IPS-NIHi7 (cell line): ENCODE measurements at regions not wholly inside any gene's neighbourhood (a gene's known extent, or its start where the extent isn't known, plus 50 kb on each side); places are given as distances from the start of the nearest gene placed in this dataset.

ENCODE experiments used
- DNase-seq: peaks from one replicate; pipeline ENCODE4 v3.0.0; 2012; ENCODE audit warnings: mixed read lengths; ENCODE audit errors: extremely low spot score

DNA sequence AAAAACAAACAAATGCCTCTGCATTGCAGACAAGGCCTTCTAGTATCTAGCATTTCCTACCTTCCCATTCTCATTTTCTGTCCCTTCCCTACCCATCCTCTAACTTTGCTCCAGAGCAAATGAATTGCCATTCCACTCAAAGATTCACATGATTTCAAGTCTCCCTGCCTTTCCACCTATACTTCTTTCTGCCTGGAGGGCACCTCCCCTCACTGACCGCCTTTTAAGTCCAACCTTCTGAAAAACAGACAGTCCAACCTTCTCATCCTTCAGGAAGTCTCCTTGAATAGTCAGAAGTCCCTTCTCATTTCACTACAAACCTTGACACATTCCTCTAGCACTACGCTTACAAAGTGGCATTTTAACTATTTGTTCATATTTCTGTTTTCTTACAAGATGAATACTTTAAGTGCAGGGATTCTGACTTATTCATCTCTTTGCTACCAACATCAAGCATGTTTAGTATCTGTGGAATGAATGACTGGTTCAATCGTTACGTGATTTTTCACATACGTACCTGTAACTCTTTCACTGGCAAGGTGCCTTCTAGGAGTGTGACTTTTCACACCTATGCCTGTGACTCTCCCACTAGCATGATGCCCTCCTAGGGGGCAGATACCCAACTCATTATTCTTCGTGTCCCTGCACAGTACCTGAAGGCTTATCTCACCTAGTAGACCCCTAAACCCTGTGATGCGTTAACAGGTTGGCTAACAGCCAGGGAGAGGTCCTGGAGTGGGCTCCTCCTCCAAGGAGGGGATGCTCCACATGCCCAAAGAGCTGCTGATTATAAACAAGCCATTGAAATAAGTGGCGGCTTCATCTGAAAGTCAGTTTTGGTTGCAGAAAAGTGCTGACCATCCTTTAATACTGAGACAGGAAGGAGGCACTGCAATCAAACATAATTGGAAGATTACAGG, 356.2 kb downstream of the MYCN start:
- DNase-seq = no peak

DNA sequence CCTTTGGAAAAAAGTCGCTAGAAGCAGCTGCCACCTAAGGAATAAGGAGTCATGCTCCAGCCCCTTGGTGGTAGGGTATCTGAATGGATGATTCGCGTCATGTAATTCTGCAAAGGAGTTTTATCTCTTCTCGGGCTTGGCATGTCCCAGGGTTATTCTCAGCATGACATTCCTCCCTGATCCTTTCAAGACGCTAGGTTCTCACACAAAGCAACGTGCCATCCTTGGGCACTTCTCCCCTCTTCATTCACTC, 355.6 kb downstream of the MYCN start:
- DNase-seq = no peak

DNA sequence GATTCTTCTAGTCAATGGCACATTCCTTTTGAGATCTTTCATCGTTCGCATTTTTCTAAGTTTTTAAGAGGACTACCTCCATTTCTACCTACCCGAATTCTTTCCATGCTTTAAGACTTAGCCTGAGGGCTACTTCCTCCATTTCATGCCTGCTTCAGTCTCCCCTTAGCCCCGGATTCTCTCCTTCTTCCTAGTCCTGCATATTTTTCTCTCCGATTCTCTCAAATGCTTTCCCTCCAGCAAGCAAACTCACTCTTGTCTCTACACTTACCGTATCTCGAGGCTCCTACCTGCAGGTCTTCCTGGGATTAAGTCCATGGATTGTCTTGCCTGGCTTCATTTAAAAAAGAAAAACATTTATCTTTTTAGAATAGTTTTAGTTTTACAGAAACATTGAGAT, 354.4 kb downstream of the MYCN start:
- DNase-seq = no peak

DNA sequence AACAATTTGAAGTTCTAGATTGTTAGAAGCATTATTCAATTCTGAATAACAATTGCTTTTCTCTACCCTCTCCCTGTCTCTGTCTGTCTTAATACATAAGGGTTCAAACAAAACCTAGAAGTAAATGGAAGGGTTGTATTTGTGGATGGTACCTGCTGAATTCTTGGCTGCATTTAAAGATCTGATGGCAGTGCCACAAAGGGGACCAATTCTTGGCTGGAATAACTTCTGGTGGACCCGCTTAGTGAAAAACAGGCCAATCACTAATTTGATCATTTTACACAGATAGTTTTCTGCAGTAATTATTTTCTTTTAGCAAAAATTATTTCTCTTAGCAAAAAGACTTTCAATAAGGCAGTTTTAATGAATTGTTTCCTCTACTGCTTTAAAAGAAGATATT, 353.5 kb downstream of the MYCN start:
- no peak for DNase-seq

DNA sequence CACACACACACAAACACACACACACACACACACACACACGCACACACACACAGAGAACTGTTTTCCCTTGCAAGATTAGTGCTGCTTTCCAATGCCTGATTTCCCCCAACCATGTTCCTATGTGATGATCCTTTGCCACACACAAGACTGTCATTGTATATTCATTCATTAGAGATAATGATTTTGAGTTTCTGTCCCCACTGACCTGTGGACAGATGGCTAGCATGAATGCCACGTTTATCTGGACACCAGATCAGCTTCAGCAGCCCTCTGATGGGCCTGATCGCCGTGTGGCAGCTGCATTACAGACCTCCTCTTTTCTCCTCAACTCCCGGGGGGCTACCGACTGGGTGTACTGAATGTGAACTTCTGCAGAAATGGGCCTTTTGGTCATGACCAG, 353.0 kb downstream of the MYCN start:
- DNase-seq = no peak

DNA sequence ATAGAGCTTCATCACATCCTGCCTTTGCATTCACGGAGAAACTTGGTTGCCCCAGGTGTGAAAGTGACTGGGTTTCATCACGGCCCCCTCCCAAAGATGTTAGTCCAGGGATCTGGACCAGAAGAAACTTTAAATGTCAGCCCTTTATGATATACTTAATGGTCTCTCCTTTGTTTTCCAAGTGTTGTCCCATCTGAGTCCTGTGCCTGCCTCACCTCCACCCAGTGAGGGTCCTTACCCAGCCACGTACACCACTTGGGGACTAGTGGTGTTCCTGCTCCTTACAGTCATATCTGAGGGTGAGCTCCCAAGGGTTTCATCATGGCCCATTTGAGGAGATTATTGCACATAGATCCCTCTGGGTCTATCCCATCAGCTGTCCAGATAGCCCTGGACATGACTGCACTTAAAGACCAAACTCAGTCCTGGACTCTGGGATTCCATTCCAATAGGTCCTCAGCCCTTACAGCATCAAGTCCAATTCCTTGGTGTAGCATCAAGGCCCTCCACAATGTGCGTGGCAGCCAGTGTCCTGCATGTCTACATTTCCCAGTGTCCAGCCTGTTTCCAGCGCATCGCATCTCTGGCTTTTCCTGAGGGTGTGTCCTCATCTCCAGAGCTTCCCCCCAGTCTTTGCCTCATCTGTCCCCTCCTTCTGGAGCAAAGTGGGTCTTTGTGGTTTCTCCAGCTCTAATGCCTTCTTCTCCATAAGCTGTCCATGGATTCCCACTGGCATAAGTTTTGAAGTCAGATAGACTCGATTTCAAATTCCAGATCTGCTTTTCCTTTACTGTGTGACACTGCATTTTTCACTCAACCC, 351.6 kb downstream of the MYCN start:
- DNase-seq = no peak

DNA sequence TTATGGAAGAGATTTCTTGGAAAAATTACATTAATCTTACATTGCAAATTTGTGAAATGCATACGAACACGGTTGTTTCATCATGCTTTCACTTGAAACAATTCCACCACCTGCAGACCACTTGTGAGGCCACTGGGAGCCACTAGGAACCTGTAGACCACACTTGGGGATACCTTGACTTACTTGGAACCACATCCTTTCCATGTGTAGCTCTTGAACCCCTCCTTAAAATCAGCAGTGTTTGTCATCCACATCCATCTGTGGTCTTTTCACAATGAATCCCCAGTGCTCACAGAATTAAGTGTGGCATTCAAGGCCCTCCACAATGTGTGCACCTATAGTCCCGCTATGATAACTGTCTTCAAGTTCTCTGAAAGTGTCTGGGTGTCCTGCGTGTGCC, 350.9 kb downstream of the MYCN start:
- DNase-seq = no peak

DNA sequence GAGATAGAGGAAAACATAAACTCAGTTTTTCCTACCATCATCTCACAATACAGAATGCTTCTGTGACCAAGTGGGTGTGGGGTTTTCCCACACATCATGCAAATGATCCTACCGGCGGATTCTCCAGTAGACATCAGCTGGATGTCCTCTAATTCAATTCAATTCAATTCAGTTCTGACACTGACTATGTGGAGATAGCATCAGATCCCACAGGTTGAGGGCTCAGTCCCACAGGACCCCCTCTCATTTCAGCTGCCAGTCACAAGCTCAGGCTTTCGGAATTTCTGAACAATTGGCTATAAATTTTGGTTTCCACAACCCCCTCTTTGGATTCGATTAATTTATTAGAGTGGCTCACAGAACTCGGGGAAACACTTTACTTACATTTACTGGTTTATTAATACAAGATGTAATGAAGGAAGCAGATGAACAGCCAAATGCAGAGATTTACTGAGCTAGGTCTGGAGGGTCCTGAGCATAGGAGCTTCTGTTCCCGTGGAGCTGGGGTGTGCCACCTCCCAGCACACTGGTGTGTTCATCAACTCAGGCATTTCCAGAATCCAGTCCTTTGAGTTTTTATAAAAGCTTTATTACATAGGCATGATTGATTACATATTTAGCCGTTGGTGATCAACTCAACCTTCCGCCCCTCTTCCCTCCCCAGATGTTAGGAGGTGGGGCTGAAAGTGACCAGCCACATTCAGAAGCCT, 350.1 kb downstream of the MYCN start:
- no peak for DNase-seq

DNA sequence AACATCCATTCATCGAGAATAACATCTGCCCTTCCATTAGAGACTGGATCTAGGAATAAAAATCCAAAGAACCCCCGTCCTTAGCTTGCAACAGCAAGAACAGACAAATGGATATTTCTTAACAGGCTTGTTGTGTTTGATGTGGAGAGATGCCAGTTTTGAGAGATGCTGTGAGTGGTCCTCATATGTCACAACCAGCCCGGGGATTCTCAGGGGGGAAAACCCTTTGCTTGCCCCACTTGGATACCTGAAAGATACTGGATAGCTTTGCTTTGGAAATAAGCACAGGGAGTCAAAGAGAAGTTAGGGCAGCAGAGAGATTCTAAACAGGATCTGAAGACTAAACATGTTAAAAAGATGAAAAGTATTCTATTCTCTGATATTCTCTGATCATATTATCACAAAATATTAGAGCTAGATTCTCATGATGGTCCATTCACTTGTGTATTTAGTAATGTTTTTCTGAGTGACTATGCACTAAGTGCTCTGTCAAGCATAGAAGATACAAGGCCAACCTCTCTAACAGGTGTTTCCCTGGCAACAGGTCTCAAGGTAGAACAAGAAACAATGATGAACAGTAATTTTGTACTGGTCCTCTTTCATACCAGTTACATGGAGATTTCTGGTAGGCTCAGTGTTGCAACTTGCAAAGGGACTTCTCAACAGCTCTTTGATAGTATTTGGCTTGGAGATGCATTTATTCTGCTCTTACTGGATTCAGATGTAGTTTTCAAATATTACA, 348.2 kb downstream of the MYCN start:
- DNase-seq = no peak

DNA sequence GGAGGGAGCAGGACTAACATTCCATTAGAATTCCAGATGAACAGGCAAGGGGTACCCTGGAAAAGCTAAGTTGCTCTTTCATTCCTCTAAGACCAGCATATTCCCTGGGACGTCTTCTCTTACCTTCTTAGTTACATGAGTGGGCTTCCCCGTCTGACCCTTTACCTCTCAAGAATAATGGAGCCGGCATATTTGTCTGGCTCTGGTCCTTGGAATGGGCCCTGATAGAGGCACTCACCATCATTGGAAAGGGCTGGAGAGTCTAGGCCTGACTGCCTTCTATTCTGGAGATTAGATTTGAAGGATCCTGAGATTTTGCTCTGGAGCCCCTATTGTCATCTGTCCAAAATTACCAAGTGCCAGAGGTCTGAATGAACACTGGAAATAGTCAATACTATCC, 347.5 kb downstream of the MYCN start:
- no peak for DNase-seq

DNA sequence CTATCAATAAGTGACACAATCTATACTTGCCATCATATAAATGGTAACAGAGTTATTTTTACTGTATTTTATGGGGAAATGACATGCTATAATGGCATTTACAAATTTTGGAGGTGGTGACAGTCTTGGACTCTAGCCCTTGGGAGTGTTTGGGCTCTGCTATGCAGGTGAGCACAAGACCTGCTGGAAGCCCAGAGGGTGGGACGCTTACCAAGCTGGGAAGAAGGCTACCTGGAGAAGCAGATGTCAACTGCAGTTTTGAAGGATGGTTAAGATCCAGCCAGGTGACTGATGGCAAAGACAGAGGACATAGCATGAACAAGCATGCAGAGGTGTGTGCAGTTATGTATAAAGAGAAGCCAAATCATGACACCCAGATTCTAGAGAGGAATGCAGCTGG, 346.9 kb downstream of the MYCN start:
- no peak for DNase-seq

DNA sequence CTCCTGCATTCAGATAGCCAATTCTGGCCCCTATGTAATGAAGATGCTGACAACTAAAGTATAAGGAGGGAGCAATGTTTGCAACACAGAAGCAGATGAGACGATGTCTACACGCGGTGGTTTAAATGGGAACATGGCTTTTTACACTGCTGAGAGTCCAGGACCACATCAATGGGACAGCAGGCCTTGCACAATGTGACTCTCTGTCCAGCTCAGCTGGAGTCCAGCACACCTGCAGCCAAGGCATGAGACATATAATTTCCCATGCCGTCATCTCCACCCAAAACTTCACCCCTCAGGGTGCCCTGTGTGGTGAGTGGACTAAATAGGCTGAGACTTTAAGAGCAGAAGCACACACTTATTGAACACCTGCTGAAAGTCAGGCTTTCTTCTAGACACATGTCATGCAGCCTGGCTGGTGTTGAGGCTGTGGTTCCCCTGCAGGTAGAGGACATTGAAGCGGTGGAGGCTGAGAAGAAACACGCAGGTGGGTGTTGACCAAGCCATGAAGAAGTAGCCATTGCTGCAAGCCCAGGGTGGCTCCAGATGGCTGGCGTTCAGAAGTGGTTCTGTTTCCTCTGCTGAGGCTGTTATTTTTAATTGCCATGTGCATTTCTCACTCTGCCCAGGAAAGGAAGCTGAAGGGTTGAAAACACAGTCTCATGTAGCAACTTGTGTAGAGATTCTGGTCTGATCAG, 345.6 kb downstream of the MYCN start:
- DNase-seq = no peak

DNA sequence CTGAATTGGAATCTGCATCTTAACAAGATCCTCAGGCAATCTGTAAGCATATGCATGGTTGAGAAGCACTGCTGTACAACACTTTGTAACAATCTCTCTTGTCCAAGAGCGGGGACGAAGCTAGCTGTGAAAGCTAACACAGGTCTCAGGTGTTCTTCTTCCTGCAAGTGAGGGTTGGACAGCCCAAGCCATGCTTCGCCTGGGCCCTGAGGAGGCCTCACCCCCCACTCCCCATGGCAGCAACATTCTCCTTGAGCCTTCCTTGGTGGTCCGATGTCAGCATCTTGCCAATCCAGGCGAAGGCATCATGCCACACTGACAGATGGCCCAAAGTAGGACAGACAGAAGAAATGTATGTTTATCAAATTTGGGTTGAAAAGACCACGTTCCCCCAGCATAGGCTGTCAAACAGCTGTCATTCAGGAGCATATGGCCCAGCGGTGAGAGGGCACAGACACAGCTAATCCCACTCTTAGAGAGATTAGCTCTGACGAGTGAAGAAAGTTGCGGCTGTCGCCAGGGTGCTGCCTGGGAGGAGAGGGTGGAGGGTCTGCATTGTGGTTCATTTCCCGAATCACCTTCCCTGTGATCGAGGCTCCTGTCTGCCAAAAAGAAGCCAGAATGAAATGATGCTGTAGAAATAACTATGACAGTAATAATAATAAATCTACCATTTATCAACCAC, 344.7 kb downstream of the MYCN start:
- DNase-seq = no peak

DNA sequence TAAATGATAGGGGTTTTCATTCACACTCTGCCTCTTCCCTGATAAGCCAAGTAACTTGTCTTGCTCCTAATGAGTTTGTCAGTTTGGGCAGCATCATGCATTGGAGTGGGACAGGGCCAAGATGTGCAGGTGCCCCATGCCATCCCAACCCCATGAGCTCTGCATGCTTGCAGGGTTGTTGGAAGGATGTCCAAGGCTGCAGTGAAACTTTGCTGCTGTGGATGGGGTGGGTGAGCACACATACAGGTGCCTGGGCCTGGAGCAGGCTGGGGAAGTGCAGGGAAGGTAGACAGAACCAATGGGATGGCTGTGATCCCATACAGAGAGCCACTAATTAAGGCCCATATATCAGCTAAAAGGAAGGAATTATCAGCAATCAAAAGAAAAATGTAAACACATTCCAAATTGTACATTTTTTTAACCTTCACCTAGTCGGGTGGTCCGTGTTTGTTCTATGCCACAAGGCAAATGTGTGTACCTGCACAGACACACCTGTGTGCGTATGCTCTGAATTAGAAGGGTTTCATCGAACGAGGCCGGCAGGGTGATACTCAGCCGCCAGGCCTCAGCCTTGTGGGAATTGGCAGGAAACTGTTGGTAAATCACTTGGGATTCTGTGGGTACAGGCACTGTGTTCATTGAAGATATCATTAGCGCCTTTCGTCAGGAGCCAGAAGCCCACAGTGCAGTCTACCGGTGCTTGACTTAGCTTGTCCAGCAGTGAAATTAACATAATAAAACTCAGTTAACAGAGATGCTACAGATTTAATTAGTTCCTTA, 342.9 kb downstream of the MYCN start:
- DNase-seq = no peak

DNA sequence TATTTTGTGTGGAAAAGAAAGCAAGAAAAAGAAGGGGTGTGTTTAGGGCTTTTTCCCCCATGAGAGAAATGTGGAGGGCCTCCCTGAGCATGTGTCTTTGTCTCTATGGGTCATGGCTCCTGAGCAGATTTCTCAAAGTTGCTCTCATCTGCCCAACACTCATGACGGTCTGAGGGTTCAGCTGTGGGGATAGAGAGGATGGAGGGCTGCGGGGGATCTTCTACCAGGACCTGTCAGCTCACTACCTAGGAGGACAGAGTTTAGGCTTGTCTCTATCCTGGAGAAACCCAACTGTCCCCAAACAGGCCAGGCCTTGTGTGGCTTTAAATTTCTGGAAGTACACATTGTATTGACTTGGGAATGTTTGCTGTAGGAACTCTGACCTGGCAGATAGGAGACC, 342.2 kb downstream of the MYCN start:
- no peak for DNase-seq

DNA sequence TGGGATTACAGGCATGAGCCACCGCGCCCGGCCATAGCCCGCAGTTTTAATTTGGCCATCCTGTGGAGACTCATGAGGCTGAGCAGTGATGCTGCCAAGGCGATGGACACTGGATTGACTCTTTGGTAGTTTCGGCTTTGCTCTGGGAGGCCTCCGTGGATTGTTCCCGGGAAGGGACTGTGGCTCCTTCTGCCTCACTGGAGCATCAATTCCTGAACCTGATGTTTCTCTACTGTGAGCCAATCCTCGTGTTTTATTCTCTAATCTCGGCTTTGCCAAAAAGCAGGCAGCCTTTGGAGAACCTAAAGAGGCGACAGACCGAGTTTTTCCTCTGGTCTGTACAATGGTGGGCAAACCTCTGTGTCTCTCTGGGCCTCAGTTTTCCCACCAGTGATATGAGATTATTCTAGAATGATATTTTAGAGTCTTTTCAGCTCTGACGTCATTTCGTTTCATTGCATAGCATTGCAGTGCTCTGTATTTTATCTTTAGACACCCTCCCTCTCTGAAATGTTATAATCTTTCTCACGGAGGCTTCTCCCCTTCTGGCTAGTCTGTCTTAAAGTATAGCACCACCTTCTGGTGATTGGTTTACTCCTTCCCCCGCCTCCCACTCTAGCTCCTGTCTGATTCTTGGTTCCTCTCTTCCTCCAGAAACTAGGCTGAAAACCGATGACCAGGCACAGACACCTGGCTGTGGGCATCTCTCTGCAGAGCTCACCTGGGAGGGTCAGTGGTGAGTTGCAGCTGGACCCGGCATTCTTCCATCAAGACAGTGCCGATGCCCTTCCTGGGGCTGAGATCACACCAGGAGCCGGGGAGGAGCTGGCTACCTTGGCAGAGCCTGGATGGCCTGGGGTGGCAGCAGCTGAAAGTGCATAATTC, 341.3 kb downstream of the MYCN start:
- DNase-seq = peak; percentile 81

DNA sequence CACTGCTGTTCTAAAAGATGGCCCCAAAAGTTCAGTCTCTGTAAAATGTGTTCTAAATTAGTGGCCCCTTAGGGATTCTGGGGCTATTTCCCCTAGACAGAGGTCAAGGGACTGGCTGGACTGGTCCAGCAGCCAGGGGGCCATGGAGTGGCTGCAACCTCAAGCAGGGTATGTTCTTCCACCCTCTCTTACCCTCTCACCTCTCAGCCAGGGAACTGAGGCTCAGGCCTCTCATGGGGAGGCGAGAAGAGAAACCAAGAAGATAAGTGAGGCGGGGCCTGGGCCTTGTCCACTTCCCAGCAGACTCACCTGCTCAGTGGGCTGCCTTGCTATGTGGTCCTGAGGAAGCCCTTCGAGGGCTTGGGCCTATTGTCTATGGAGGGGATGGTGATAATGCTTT, 339.7 kb downstream of the MYCN start:
- no peak for DNase-seq

DNA sequence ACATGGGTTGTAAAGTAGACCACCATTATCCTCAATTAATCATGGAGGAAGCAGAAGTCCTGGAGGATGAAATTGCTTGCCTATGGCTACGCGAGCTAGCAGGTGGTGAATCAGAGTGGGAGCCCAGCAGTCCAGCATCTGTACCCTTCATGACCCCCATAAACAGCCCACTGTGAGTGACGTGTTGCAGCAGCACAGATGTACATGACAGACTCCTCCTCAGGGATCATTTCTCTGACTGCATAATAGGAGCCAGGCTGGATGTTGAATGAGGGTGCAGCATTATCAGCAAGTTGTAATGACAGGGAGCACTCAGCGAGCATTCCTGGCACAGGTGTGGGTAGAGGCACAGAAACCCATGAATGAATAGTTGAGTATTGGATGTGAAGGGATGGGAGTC, 339.3 kb downstream of the MYCN start:
- no peak for DNase-seq

DNA sequence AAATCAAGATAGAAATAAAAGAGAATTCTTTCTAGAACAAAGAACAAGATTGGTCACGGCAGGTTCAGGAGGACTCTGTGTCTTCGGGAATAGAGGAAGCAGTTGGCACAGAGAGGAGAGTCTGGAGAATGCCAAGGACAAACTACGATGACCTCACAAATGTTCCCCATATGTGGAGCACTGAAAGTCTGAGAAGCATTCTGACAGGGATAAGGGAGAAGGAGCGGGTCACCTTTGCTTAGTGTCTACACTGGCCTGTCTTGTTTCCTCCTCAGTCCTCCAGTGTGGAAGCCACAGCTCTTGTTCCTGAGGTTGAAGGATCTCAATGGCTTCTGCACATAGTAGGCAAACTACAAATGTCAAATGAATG, 338.8 kb downstream of the MYCN start:
- no peak for DNase-seq
